A549 (cell line): ENCODE measurements at regions not wholly inside any gene's neighbourhood (a gene's known extent, or its start where the extent isn't known, plus 50 kb on each side); places are given as distances from the start of the nearest gene placed in this dataset.

Experiments used
- ATAC-seq, 2 experiments: fragments of 200-7000 bp in 1 of 2; fragments of >200 bp in 1 of 2; cut with Nextera tagmentation in 1 of 2; cut with Tn5 transposase in 1 of 2; 3 replicates each; pipeline versions ENCODE4 v1.8.0 to v1.9.1; 2018 to 2020; ENCODE audit warnings: mild to moderate bottlenecking in 1 of 2, moderate library complexity in 1 of 2
- CTCF ChIA-PET: fragments of 300-600 bp; sonication (Branson Sonifier 250); formaldehyde crosslinking; extraction: SDS; loops from one replicate; lab custom pipeline; 2021; ENCODE audit warnings: antibody characterized with exemption, inconsistent platforms; lab: Yijun Ruan, JAX
- POLR2A ChIA-PET: fragments of 350-600 bp; formaldehyde crosslinking; extraction: SDS; loops from one replicate; lab custom pipeline; 2021; ENCODE audit warnings: antibody characterized with exemption, inconsistent platforms; lab: Yijun Ruan, JAX
- DNase-seq, 2 experiments: peaks; one replicate each; pipeline versions ENCODE4 v3.0.0 to v3.0.0-alpha.2; 2011 to 2016; ENCODE audit warnings: low read depth in 1 of 2, low spot score in 1 of 2
- FAIRE-seq: peaks from 2 replicates; lab custom pipeline; 2011; peaks lifted over from hg19 to GRCh38; lab: Jason Lieb, UNC
- H3K27ac ChIP-seq, 2 experiments: fragments of >200 bp; sonication (Bioruptor Twin); formaldehyde crosslinking; 3 replicates each; pipeline ENCODE4 v1.5.1; 2016 to 2017
- H3K4me1 ChIP-seq: fragments of >200 bp; sonication (Bioruptor Twin); formaldehyde crosslinking; 3 replicates; pipeline ENCODE4 v1.6.1; 2016
- H3K4me2 ChIP-seq: fragments of >200 bp; sonication (Bioruptor Twin); formaldehyde crosslinking; 3 replicates; pipeline ENCODE4 v1.6.1; 2016
- H3K4me3 ChIP-seq: fragments of >200 bp; sonication (Bioruptor Twin); formaldehyde crosslinking; 3 replicates; pipeline ENCODE4 v1.5.1; 2016
- H3K9me3 ChIP-seq: fragments of >200 bp; sonication (Bioruptor Twin); formaldehyde crosslinking; 3 replicates; pipeline ENCODE4 v1.6.1; 2016
- BHLHE40 ChIP-seq: IDR thresholded peaks from 2 replicates; pipeline ENCODE4 v1.6.1; 2012; ENCODE audit warnings: low read depth, low read length, inconsistent platforms
- CBX8 ChIP-seq: fragments of 200-600 bp; sonication (generic); IDR thresholded peaks from 2 replicates; pipeline ENCODE4 v1.6.1; 2016
- EHMT2 ChIP-seq: fragments of 200-600 bp; sonication (generic); IDR thresholded peaks from 2 replicates; pipeline ENCODE4 v1.6.1; 2016; ENCODE audit warnings: antibody characterized with exemption, low read depth, mild to moderate bottlenecking, moderate library complexity
- EP300 ChIP-seq, 2 experiments: fragments of >200 bp; sonication (Bioruptor Twin); formaldehyde crosslinking; IDR thresholded peaks; 2 replicates in 1 of 2; 3 replicates in 1 of 2; pipeline ENCODE4 v1.6.1; 2016 to 2017
- FOSL2 ChIP-seq, 2 experiments: fragments of 450-650 bp in 1 of 2; fragments of >200 bp in 1 of 2; sonication (Bioruptor Twin) in 1 of 2; formaldehyde crosslinking; IDR thresholded peaks; 2 replicates each; pipeline versions ENCODE4 v1.5.0 to v1.6.1; 2016 to 2020; ENCODE audit warnings: mild to moderate bottlenecking in 1 of 2, moderate library complexity in 1 of 2
- FOXS1 ChIP-seq: fragments of 250-450 bp; sonication (Bioruptor Pico); IDR thresholded peaks from 2 replicates; pipeline ENCODE4 v1.5.0; 2020; ENCODE audit warnings: mild to moderate bottlenecking, moderate library complexity
- GATA3 ChIP-seq: IDR thresholded peaks from 2 replicates; pipeline ENCODE4 v1.6.1; 2012; ENCODE audit warnings: borderline replicate concordance
- HEYL ChIP-seq: fragments of 250-450 bp; sonication (Bioruptor Pico); IDR thresholded peaks from 2 replicates; pipeline ENCODE4 v1.8.0; 2021; ENCODE audit warnings: mild to moderate bottlenecking, moderate library complexity
- HOXA7 ChIP-seq: fragments of 250-450 bp; sonication (Bioruptor Pico); IDR thresholded peaks from 2 replicates; pipeline ENCODE4 v1.5.0; 2020; ENCODE audit warnings: mild to moderate bottlenecking, moderate library complexity
- JUN ChIP-seq, 2 experiments: fragments of >200 bp; sonication (Bioruptor Twin); formaldehyde crosslinking; IDR thresholded peaks; 2 replicates in 1 of 2; 3 replicates in 1 of 2; pipeline ENCODE4 v1.6.1; 2016 to 2017
- KDM1A ChIP-seq: fragments of 200-600 bp; sonication (generic); IDR thresholded peaks from 2 replicates; pipeline ENCODE4 v1.6.1; 2016; ENCODE audit warnings: low read depth, mild to moderate bottlenecking
- MAFK ChIP-seq: fragments of 450-650 bp; IDR thresholded peaks from 2 replicates; pipeline ENCODE4 v1.6.1; 2014; ENCODE audit not compliant: partially characterized antibody
- NPAS2 ChIP-seq: fragments of 250-450 bp; sonication (Bioruptor Pico); IDR thresholded peaks from 2 replicates; pipeline ENCODE4 v1.8.0; 2022; ENCODE audit warnings: mild to moderate bottlenecking, moderate library complexity, borderline replicate concordance
- NR3C1 ChIP-seq: fragments of >200 bp; sonication (Bioruptor Twin); formaldehyde crosslinking; IDR thresholded peaks from 3 replicates; pipeline ENCODE4 v1.6.1; 2017
- PHF8 ChIP-seq: fragments of 200-600 bp; sonication (generic); IDR thresholded peaks from 2 replicates; pipeline ENCODE4 v1.6.1; 2016; ENCODE audit warnings: low read depth, mild to moderate bottlenecking, antibody characterized with exemption, moderate library complexity, borderline replicate concordance
- RARB ChIP-seq: fragments of 250-450 bp; sonication (Bioruptor Pico); IDR thresholded peaks from 2 replicates; pipeline ENCODE4 v1.8.0; 2021; ENCODE audit warnings: mild to moderate bottlenecking, moderate library complexity
- RFX5 ChIP-seq: fragments of 450-650 bp; IDR thresholded peaks from 2 replicates; pipeline ENCODE4 v1.7.1; 2014; ENCODE audit warnings: antibody characterized with exemption, mild to moderate bottlenecking, moderate library complexity
- RNF2 ChIP-seq: fragments of 200-600 bp; sonication (generic); IDR thresholded peaks from 2 replicates; pipeline ENCODE4 v1.6.1; 2016; ENCODE audit warnings: low read depth, mild to moderate bottlenecking, antibody characterized with exemption, moderate library complexity, borderline replicate concordance
- TFCP2L1 ChIP-seq: fragments of 250-450 bp; sonication (Bioruptor Pico); IDR thresholded peaks from 2 replicates; pipeline ENCODE4 v1.5.0; 2021; ENCODE audit warnings: mild to moderate bottlenecking
- ZFP36 ChIP-seq: fragments of 450-650 bp; IDR thresholded peaks from 2 replicates; pipeline ENCODE4 v1.6.1; 2014; ENCODE audit warnings: borderline replicate concordance; ENCODE audit not compliant: partially characterized antibody
- ZNF302 ChIP-seq: fragments of 250-450 bp; sonication (Bioruptor Pico); IDR thresholded peaks from 2 replicates; pipeline ENCODE4 v1.9.0; 2021; ENCODE audit warnings: inconsistent platforms, mild to moderate bottlenecking, moderate library complexity
- ZSCAN20 ChIP-seq: fragments of 250-450 bp; sonication (Bioruptor Pico); IDR thresholded peaks from 2 replicates; pipeline ENCODE4 v1.8.0; 2022; ENCODE audit warnings: mild to moderate bottlenecking, moderate library complexity
- WGBS: methylation state at CpG from one replicate; pipeline ENCODE4 v1.1.6; 2017; ENCODE audit errors: missing lambda C conversion rate; 5-methylcytosine and 5-hydroxymethylcytosine counted together
- TF ChIP-seq, protein P1 (sequence below): fragments of 200-600 bp; sonication (generic); IDR thresholded peaks from 2 replicates; pipeline ENCODE4 v1.6.1; 2016; ENCODE audit warnings: antibody characterized with exemption, mild to moderate bottlenecking, moderate library complexity
- TF ChIP-seq, protein P2 (sequence below): IDR thresholded peaks from 2 replicates; pipeline ENCODE4 v1.6.1; 2012
- TF ChIP-seq, protein P3 (sequence below): fragments of >200 bp; sonication (Bioruptor Twin); formaldehyde crosslinking; IDR thresholded peaks from 2 replicates; pipeline ENCODE4 v1.6.1; 2016
- TF ChIP-seq, protein P4 (sequence below): fragments of 250-450 bp; sonication (Bioruptor Pico); IDR thresholded peaks from 2 replicates; pipeline ENCODE4 v1.5.0; 2021; ENCODE audit warnings: mild to moderate bottlenecking, moderate library complexity, borderline replicate concordance
- TF ChIP-seq, protein P5 (sequence below): fragments of >200 bp; sonication (Bioruptor Twin); formaldehyde crosslinking; IDR thresholded peaks from 3 replicates; pipeline ENCODE4 v1.6.1; 2016
- TF ChIP-seq, protein P6 (sequence below): fragments of 150-350 bp; IDR thresholded peaks from 2 replicates; pipeline ENCODE4 v1.6.1; 2014; ENCODE audit warnings: low read depth, mild to moderate bottlenecking, low read length
- TF ChIP-seq, protein P7 (sequence below): IDR thresholded peaks from 2 replicates; pipeline ENCODE4 v1.6.1; 2012
- TF ChIP-seq, protein P8 (sequence below): IDR thresholded peaks from 2 replicates; pipeline ENCODE4 v1.6.1; 2012; ENCODE audit warnings: low read depth, borderline replicate concordance

DNA sequence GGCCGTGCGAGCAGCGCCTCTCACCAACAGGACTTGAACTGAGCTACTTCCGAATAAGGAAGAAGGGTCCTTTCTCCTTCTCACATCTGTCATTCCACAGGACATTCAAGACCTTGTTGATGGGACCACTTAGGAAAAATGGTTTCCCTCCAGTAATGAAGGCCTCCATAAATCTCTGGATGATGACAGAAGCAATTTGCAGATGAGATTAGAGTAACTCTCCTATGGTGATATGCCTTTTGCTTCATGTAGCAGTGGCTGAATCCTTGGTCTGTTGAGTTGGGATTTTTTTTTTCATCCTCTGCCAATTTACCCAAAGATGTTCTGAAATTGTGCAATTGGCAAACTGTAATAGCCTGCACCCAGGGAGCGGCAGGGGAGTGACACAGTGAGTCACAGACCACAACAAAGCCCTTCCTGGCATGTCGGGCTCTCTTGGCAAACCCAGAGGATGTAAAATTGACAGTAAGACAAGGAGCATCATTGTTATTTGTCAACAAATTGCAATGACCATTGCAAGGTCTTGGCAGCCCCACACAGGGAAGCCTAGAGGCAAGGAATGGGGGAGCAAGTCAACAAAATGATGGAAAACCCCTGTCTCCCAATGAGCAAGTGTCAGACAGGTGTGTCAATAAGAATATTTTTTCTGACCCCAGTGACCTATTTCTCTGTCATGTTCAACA is 275.9 kb downstream of the ACTL7B start:
- ChIA-PET CTCF (interaction anchor here (0.6 to 2.6 kb wide), 4 partner anchors 14 to 1114 kb away, joined by 3 to 7 read pairs (median 4); no protein-coding TSS in a partner anchor), POLR2A (interaction anchor here (0.6 kb wide), 1 partner anchor 674 kb away, joined by 4 read pairs; no protein-coding TSS in a partner anchor)
- Histone ChIP-seq H3K9me3 (peaks cover 6% of the 10 kb centered on the region; the same call in 2 of the 3 replicates), H3K4me1 (peaks cover 29% of the 10 kb centered on the region), H3K4me2 (peak overlapping the region; percentile 69), H3K27ac (peak overlapping the region; percentile 65 to 72), H3K4me3 (no peak overlapping the region)
- DNase-seq (peak; percentile 81 to 94), FAIRE-seq (peak; percentile 74), ATAC-seq (peak; percentile 92 to 98)
- 57% methylated on average over 6 of the region's 6 CpGs for whole genome bisulfite sequencing
- TF ChIP-seq, protein P1, sequence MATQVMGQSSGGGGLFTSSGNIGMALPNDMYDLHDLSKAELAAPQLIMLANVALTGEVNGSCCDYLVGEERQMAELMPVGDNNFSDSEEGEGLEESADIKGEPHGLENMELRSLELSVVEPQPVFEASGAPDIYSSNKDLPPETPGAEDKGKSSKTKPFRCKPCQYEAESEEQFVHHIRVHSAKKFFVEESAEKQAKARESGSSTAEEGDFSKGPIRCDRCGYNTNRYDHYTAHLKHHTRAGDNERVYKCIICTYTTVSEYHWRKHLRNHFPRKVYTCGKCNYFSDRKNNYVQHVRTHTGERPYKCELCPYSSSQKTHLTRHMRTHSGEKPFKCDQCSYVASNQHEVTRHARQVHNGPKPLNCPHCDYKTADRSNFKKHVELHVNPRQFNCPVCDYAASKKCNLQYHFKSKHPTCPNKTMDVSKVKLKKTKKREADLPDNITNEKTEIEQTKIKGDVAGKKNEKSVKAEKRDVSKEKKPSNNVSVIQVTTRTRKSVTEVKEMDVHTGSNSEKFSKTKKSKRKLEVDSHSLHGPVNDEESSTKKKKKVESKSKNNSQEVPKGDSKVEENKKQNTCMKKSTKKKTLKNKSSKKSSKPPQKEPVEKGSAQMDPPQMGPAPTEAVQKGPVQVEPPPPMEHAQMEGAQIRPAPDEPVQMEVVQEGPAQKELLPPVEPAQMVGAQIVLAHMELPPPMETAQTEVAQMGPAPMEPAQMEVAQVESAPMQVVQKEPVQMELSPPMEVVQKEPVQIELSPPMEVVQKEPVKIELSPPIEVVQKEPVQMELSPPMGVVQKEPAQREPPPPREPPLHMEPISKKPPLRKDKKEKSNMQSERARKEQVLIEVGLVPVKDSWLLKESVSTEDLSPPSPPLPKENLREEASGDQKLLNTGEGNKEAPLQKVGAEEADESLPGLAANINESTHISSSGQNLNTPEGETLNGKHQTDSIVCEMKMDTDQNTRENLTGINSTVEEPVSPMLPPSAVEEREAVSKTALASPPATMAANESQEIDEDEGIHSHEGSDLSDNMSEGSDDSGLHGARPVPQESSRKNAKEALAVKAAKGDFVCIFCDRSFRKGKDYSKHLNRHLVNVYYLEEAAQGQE, result no peak
- no peak for TF ChIP-seq MAFK
- TF ChIP-seq TFCP2L1 (CRISPR knock-in tag), result no peak
- no peak for TF ChIP-seq KDM1A
- TF ChIP-seq, protein P2, sequence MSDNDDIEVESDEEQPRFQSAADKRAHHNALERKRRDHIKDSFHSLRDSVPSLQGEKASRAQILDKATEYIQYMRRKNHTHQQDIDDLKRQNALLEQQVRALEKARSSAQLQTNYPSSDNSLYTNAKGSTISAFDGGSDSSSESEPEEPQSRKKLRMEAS, result peak; percentile 65; the same call in 1 of the 2 replicates
- TF ChIP-seq EP300 (IDR thresholded peaks at IDR 0.05), result peak; percentile 95 to 98; a peak in 4 of 5 replicates
- TF ChIP-seq RNF2, result no peak
- no peak for TF ChIP-seq FOXS1 (CRISPR knock-in tag)
- TF ChIP-seq, protein P3, sequence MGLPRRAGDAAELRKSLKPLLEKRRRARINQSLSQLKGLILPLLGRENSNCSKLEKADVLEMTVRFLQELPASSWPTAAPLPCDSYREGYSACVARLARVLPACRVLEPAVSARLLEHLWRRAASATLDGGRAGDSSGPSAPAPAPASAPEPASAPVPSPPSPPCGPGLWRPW, result peak; percentile 98
- no peak for TF ChIP-seq ZFP36
- TF ChIP-seq BHLHE40, result no peak
- no peak for TF ChIP-seq HEYL (CRISPR knock-in tag)
- TF ChIP-seq, protein P4, sequence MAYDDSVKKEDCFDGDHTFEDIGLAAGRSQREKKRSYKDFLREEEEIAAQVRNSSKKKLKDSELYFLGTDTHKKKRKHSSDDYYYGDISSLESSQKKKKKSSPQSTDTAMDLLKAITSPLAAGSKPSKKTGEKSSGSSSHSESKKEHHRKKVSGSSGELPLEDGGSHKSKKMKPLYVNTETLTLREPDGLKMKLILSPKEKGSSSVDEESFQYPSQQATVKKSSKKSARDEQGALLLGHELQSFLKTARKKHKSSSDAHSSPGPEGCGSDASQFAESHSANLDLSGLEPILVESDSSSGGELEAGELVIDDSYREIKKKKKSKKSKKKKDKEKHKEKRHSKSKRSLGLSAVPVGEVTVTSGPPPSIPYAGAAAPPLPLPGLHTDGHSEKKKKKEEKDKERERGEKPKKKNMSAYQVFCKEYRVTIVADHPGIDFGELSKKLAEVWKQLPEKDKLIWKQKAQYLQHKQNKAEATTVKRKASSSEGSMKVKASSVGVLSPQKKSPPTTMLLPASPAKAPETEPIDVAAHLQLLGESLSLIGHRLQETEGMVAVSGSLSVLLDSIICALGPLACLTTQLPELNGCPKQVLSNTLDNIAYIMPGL (CRISPR knock-in tag), result no peak
- TF ChIP-seq, protein P5, sequence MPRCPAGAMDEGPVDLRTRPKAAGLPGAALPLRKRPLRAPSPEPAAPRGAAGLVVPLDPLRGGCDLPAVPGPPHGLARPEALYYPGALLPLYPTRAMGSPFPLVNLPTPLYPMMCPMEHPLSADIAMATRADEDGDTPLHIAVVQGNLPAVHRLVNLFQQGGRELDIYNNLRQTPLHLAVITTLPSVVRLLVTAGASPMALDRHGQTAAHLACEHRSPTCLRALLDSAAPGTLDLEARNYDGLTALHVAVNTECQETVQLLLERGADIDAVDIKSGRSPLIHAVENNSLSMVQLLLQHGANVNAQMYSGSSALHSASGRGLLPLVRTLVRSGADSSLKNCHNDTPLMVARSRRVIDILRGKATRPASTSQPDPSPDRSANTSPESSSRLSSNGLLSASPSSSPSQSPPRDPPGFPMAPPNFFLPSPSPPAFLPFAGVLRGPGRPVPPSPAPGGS, result peak; percentile 99; the same call in 2 of the 3 replicates
- TF ChIP-seq RARB (CRISPR knock-in tag), result no peak
- no peak for TF ChIP-seq PHF8
- TF ChIP-seq ZSCAN20, result no peak
- TF ChIP-seq, protein P6, sequence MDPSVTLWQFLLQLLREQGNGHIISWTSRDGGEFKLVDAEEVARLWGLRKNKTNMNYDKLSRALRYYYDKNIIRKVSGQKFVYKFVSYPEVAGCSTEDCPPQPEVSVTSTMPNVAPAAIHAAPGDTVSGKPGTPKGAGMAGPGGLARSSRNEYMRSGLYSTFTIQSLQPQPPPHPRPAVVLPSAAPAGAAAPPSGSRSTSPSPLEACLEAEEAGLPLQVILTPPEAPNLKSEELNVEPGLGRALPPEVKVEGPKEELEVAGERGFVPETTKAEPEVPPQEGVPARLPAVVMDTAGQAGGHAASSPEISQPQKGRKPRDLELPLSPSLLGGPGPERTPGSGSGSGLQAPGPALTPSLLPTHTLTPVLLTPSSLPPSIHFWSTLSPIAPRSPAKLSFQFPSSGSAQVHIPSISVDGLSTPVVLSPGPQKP, result no peak
- no peak for TF ChIP-seq HOXA7
- peak; percentile 94 for TF ChIP-seq FOSL2 (IDR thresholded peaks at IDR 0.05)
- peak; percentile 94 for TF ChIP-seq FOSL2 (CRISPR knock-in tag; IDR thresholded peaks at IDR 0.05)
- TF ChIP-seq RFX5, result no peak
- TF ChIP-seq CBX8, result no peak
- no peak for TF ChIP-seq EHMT2
- TF ChIP-seq NR3C1, result no peak
- TF ChIP-seq ZNF302 (CRISPR knock-in tag), result no peak
- TF ChIP-seq, protein P7, sequence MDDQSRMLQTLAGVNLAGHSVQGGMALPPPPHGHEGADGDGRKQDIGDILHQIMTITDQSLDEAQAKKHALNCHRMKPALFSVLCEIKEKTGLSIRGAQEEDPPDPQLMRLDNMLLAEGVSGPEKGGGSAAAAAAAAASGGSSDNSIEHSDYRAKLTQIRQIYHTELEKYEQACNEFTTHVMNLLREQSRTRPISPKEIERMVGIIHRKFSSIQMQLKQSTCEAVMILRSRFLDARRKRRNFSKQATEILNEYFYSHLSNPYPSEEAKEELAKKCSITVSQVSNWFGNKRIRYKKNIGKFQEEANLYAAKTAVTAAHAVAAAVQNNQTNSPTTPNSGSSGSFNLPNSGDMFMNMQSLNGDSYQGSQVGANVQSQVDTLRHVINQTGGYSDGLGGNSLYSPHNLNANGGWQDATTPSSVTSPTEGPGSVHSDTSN, result peak; percentile 72; the same call in 1 of the 2 replicates
- peak; percentile 99 to 100; a peak in 4 of 5 replicates for TF ChIP-seq JUN (IDR thresholded peaks at IDR 0.05)
- TF ChIP-seq GATA3, result peak; percentile 98
- TF ChIP-seq, protein P8, sequence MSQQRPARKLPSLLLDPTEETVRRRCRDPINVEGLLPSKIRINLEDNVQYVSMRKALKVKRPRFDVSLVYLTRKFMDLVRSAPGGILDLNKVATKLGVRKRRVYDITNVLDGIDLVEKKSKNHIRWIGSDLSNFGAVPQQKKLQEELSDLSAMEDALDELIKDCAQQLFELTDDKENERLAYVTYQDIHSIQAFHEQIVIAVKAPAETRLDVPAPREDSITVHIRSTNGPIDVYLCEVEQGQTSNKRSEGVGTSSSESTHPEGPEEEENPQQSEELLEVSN, result no peak
- no peak for TF ChIP-seq NPAS2 (CRISPR knock-in tag)
